ENCODE measurements at regions not wholly inside any gene's neighbourhood (a gene's known extent, or its start where the extent isn't known, plus 50 kb on each side); places are given as distances from the start of the nearest gene placed in this dataset.

DNA sequence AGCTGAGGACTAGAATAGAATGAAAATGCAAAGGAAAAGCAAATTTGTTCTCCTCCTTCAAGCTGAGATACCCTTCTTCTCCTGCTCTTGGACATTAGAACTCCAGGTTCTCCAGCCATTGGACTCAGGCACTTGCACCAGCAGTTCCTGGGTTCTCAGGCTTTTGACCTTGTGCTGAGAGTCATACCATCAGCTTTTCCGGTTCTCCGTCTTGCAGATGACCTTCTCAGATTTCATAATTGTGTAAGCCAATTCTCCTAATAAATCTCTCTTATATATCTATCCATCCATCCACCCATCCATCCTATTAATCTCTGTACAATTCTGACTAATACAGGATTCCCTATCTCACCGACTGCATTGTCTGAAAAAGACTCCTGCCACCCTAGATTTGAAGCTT lies 108.3 kb downstream of the AHR start:
- TF ChIP-seq GATA2 (IDR thresholded peaks at IDR 0.05; ENCODE audit: low read depth, low read length) (no peak), GATA3 (IDR thresholded peaks at IDR 0.05; ENCODE audit: low read depth, low read length) (no peak)
